IPS-15b (cell line): ENCODE measurements at regions not wholly inside any gene's neighbourhood (a gene's known extent, or its start where the extent isn't known, plus 50 kb on each side); places are given as distances from the start of the nearest gene placed in this dataset.

Experiments
- H3K27me3 ChIP-seq: one replicate; pipeline ENCODE4 v1.6.1; 2013; ENCODE audit warnings: low read length; ENCODE audit not compliant: control insufficient read depth, insufficient read depth
- H3K36me3 ChIP-seq: one replicate; pipeline ENCODE4 v1.6.1; 2013; ENCODE audit warnings: low read length; ENCODE audit not compliant: control insufficient read depth, insufficient read depth
- H3K4me1 ChIP-seq: one replicate; pipeline ENCODE4 v1.6.1; 2013; ENCODE audit warnings: mild to moderate bottlenecking, low read length; ENCODE audit not compliant: control insufficient read depth, insufficient read depth
- H3K4me3 ChIP-seq: one replicate; pipeline ENCODE4 v1.5.1; 2013; ENCODE audit warnings: low read depth, low read length
- H3K9ac ChIP-seq: one replicate; pipeline ENCODE4 v1.6.1; 2013; ENCODE audit warnings: low read depth, mild to moderate bottlenecking, low read length
- H3K9me3 ChIP-seq: one replicate; pipeline ENCODE4 v1.6.1; 2013; ENCODE audit warnings: mild to moderate bottlenecking, low read length; ENCODE audit not compliant: control insufficient read depth, insufficient read depth

DNA sequence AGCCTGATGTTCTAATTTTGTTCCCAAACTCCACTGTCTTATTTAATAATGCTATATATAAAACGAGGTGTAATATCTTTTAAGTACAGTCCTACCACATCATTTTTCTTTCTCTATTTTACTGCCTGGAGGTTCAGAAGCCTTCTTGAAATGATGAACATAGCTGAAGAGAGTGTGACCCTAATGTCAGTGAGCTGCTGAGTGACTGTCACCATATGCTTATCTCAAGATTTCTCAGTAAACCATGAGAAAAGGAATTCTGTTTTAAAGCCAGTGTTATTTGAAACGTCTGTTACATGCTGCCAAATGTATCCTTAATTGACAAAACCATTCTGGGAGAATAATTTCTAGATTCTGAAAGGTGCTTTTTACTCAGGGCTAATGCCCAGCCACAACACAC, 503.5 kb upstream of the TMPRSS15 start:
- Histone ChIP-seq H3K9ac (no peak overlapping the region), H3K27me3 (no peaks in the 10 kb centered on the region), H3K9me3 (no peaks in the 10 kb centered on the region), H3K4me1 (no peaks in the 10 kb centered on the region), H3K4me3 (no peak overlapping the region), H3K36me3 (no peaks in the 10 kb centered on the region)

DNA sequence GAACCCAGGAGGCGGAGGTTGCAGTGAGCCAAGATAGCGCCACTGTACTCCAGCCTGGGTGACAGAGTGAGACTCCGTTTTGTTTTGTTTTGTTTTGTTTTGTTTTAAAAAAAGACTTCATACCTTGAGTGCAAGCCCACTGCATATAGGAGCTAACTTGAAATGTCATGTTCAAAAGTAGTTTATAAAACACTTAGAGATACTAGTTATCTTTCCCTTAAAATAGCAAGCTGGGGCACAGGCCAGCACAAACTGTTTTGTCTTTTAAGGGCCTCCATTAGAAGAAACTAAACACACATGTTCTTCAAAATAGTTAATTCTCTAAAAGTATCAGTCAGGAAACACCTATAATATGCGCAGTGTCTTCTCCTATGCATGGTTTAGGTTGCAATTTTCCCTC, 505.1 kb upstream of the TMPRSS15 start:
- H3K27me3 ChIP-seq, result no peaks in the 10 kb centered on the region
- H3K9me3 ChIP-seq, result no peaks in the 10 kb centered on the region
- H3K36me3 ChIP-seq, result no peaks in the 10 kb centered on the region
- H3K4me1 ChIP-seq, result no peaks in the 10 kb centered on the region
- H3K9ac ChIP-seq, result no peak overlapping the region
- no peak overlapping the region for H3K4me3 ChIP-seq

DNA sequence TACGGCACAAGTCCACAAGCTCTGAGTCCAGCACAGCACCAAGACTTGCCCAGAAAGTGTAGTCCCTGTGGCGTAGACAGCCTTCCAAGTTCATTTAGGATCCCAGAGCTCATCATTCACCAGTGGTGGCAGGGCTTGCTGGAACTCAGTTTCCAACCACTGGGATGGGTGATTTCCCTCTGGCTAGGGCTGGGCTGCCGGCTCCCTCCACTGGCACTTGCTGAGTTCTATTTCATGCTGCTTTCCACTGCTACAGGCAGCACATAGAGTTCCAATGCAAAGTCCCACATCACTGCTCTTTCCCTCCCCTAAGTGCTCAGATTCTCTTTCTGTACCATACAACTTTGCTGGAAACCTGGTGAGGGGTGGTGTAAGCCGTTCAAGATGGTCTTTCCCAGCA, 510.3 kb upstream of the TMPRSS15 start:
- Histone ChIP-seq H3K4me3 (no peak overlapping the region), H3K9ac (no peak overlapping the region), H3K4me1 (no peaks in the 10 kb centered on the region), H3K36me3 (no peaks in the 10 kb centered on the region), H3K27me3 (no peaks in the 10 kb centered on the region), H3K9me3 (no peaks in the 10 kb centered on the region)

DNA sequence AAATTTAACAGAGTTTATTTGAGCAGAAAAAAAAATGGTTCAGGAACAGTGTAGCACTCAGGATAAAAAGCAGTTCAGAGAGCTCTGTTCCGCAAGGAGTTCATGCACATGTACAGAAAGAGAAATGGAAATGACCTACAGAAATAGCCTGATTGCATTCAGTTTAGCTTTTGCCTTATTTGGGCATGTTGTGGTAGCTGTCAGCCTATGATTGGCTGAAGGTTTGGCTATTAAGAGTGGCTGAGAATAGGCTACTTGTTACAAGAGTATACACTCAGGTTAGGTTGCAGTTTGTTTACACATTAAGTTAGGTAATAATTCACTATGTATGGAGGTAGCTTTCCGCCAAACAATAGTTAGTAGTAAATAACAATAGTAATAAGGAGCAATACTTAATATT, 511.0 kb upstream of the TMPRSS15 start:
- H3K9me3 ChIP-seq, result no peaks in the 10 kb centered on the region
- H3K9ac ChIP-seq, result no peak overlapping the region
- no peaks in the 10 kb centered on the region for H3K4me1 ChIP-seq
- no peak overlapping the region for H3K4me3 ChIP-seq
- no peaks in the 10 kb centered on the region for H3K36me3 ChIP-seq
- H3K27me3 ChIP-seq, result no peaks in the 10 kb centered on the region

DNA sequence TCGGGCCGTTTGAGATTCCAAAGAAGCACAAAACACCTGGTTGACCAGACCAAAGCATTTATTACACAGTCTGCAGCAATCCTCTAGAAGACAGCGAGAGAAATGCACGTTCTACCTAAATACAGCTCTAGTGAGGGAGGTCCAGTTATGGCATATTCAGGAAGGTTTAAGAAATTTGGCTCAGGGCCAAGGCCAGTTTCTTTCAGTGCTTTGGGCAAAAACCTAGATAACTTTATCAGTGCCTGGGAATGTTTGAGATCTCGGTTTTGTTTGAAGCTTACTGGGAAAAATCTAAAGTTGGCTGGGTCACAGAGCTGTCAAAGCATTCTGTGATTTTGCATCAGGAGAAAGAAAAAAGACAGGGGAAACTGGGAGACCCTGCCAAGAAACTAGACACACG, 514.0 kb upstream of the TMPRSS15 start:
- no peaks in the 10 kb centered on the region for H3K4me1 ChIP-seq
- H3K4me3 ChIP-seq, result no peak overlapping the region
- H3K9ac ChIP-seq, result no peak overlapping the region
- H3K36me3 ChIP-seq, result no peaks in the 10 kb centered on the region
- H3K27me3 ChIP-seq, result no peaks in the 10 kb centered on the region
- no peaks in the 10 kb centered on the region for H3K9me3 ChIP-seq

DNA sequence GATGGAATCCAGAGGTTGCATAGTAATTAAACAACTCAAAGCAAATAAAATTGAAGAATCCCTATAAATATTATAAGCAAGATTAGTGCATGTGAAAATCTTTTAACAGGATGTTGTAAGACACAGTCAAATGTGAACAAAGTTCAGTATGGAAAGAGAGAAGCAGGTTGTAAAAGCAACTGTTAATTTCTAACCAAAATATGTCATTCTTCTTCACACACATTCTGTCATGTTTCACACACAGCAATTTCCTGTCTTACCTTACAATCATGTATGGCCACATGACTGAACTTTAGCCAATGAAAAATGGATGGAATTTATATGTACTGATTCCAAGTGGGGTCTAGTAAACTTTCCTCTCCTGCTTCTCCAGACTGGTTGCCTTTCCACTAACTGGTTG, 527.7 kb upstream of the TMPRSS15 start:
- Histone ChIP-seq H3K4me3 (no peak overlapping the region), H3K27me3 (no peaks in the 10 kb centered on the region), H3K36me3 (no peaks in the 10 kb centered on the region), H3K9ac (no peak overlapping the region), H3K9me3 (no peaks in the 10 kb centered on the region), H3K4me1 (no peaks in the 10 kb centered on the region)

DNA sequence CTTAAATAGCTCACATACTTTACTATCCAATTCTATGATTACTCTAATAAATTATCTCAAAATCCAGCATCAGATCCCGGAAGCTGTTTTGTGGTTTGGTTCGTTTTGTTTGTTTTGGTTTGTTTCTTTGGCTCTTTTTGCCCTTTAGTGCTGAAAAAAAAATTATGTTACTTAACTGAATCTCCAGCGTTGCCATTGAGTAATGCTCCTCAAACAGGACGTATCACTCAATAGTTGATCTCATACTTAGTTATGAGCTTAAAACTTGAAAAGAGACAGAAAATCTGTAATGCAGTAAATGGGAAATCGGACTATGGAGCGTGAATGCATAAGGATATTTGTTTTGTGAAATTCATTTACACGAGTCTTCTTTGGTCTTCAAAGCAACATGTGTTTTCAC, 533.8 kb upstream of the TMPRSS15 start:
- no peak overlapping the region for H3K4me3 ChIP-seq
- H3K36me3 ChIP-seq, result no peaks in the 10 kb centered on the region
- H3K4me1 ChIP-seq, result no peaks in the 10 kb centered on the region
- H3K9ac ChIP-seq, result no peak overlapping the region
- no peaks in the 10 kb centered on the region for H3K27me3 ChIP-seq
- H3K9me3 ChIP-seq, result peaks cover 4% of the 10 kb centered on the region

DNA sequence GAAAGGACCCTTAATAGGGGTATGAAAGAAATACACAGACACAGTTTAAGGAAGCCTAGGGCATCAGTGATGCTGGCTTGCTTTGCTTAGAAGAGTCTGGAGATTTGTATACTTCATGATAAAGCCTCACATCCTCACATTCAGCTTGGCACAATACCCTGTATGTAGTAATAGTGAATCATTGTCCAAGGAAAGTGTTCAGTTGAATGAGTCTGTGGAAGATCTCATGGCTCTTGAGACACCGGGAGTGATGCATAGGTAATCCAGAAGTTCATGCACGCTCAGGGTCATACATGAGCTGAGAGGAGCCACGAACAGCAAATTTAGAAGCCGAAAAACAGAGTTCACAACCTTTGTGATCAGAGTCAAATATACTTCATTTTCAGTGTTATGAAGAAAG, 537.2 kb upstream of the TMPRSS15 start:
- H3K27me3 ChIP-seq, result no peaks in the 10 kb centered on the region

DNA sequence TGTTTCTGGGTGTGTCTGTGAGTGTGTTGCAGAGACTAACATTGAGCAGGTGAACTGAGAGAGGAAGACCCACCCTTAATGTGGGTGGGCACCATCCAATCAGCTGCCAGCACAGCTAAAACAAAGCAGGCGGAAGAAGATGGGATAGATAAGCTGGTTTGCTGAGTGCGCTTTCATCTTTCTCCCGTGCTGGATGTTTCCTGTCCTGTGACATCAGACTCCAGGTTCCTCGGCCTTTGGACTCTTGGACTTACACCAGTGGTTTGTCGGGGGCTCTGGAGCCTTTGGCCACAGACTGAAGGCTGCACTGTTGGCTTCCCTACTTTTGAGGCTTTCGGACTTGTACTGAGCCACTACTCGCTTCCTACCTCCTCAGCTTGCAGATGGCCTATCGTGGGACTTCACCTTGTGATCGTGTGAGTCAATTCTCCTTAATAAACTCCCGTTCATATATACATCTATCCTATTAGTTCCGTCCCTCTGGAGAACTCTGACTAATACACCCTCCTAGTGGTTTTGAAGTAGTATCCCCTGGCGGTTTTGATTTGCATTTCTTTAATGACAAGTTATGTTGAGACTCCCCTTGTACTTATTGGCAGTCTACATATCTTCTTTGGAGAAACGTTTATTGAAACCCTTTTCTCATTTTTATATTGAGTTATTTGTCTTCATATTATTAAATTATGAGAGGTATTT, 546.6 kb upstream of the TMPRSS15 start:
- Histone ChIP-seq H3K4me1 (no peaks in the 10 kb centered on the region), H3K27me3 (no peaks in the 10 kb centered on the region), H3K4me3 (no peak overlapping the region), H3K9me3 (no peaks in the 10 kb centered on the region), H3K9ac (no peak overlapping the region), H3K36me3 (no peaks in the 10 kb centered on the region)

More for the DNA sequence above, 537.2 kb upstream of the TMPRSS15 start:
- no peak overlapping the region for H3K4me3 ChIP-seq
- peaks cover 4% of the 10 kb centered on the region for H3K9me3 ChIP-seq
- no peaks in the 10 kb centered on the region for H3K4me1 ChIP-seq
- no peak overlapping the region for H3K9ac ChIP-seq
- no peaks in the 10 kb centered on the region for H3K36me3 ChIP-seq

DNA sequence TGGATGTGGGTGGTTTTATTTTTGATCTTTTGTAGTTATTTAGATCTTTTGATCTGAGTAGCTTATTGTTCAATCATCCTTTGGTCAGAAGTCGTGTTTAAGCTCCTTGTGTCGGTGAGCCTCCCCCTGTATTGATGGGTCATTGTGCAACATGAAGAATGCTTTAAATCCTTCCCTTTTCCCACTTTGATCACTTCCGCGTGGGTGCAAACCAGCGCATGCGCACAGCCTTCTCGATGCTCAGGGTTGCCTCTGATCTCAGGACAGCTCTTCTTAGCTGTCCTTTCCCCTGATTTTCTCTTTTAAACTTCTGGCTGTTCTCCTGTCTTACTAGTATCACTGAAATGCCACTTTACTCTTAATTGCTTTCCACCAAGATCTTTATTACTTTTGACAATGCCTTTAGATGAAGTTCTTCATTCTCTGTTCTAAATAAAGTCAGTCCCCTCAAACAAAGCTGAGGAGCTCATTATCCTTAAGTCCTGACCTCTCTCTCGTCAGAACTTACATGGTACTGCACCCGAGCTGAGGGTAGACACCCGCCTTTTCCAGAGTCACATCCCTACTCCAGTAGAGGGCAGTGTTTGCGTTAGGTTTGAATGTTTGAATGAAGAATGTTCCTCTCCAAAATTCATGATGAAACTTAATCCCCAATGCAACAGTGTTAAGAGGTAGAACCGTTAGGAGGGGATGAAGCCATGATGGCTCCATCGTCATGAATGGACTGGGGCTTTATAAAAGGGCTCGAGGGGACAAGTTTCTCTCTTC, 547.9 kb upstream of the TMPRSS15 start:
- Histone ChIP-seq H3K4me3 (no peak overlapping the region), H3K27me3 (no peaks in the 10 kb centered on the region), H3K4me1 (no peaks in the 10 kb centered on the region), H3K36me3 (no peaks in the 10 kb centered on the region), H3K9ac (no peak overlapping the region), H3K9me3 (no peaks in the 10 kb centered on the region)

DNA sequence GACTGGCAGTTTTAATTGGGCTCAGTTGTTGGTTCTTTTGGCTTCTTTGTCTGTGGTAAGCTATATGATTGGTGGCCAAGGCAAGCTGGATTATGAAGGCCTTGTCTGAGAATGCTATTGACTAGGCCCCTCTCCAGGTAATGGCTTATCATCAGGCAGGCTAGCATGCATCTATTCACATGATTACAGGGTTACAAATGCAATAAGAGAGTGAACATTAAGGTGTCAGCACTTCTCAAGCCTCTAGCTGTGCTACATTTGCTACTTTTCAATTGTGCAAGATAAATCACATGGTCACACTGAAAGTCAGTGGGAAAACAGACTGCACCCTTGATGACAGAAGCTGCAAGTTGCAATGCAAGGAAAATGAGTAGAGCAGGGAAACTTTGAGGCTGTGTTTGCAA, 550.9 kb upstream of the TMPRSS15 start:
- no peaks in the 10 kb centered on the region for H3K9me3 ChIP-seq
- H3K36me3 ChIP-seq, result no peaks in the 10 kb centered on the region
- H3K9ac ChIP-seq, result no peak overlapping the region
- no peaks in the 10 kb centered on the region for H3K27me3 ChIP-seq
- H3K4me1 ChIP-seq, result no peaks in the 10 kb centered on the region
- H3K4me3 ChIP-seq, result no peak overlapping the region

DNA sequence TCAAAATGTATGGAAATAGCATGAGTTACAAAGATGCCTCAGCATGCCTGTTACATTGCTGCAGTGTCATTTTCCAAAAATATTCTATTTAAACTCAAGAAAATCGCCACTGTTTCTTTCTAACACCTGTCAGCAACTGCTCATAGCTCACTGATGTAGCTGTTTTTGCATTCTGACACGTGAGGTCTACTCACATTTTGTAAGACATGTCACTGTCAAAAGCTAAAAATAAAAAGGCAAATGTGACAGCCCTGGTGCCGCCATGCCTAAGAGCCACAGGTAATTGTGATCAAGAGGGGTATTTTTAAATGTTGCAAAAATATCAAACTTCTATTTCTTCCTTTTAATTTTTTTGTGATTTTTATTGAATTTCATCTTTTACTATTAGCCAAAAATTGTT, 556.2 kb upstream of the TMPRSS15 start:
- Histone ChIP-seq H3K27me3 (no peaks in the 10 kb centered on the region), H3K4me1 (no peaks in the 10 kb centered on the region), H3K36me3 (no peaks in the 10 kb centered on the region), H3K4me3 (no peak overlapping the region), H3K9ac (no peak overlapping the region), H3K9me3 (no peaks in the 10 kb centered on the region)
